HG03460 (cell line): ENCODE measurements at regions not wholly inside any gene's neighbourhood (a gene's known extent, or its start where the extent isn't known, plus 50 kb on each side); places are given as distances from the start of the nearest gene placed in this dataset.
"Not testable (repeated sequence)": the region's sequence is repeated elsewhere in the genome, so short reads cannot be mapped to it uniquely, and the experiment has no call there.

Experiments
- ATAC-seq: cut with Tn5 transposase; IDR thresholded peaks from one replicate; pipeline ENCODE4 v1.9.1; 2021; ENCODE audit not compliant: unreplicated experiment

DNA sequence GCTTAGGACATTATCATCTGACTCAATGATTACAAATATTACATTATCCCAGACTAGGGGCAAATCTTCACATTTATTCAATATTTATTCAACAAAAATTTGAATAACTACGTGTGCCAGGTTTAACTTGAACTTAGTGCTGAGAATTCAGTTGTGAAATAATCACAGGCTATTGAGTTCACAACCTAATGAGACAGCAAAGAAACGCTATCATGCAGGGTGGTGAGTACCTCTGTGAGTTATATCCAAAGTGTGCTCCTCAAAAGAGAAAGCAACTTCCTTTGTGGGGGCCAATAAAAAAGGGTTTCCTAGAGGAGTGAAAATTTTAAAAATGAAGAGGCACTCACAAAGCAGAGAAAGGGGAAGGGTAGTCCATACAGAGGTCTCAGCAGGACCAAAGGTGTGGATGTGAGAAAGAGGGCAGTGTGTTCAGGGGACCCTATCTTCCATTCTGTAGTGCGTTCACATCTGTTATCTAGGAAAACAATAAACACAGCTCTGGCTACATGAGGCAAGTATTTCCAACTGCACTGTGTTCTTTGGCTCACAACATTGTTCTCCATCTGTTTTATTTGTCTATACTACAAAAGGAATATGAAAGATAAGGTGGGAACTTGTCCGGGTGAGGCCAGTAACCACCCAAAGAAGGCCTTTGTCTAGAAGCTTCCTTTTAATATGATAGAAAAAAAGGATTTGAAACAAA, 155.4 kb upstream of the MARCKS start:
- no peak for ATAC-seq

DNA sequence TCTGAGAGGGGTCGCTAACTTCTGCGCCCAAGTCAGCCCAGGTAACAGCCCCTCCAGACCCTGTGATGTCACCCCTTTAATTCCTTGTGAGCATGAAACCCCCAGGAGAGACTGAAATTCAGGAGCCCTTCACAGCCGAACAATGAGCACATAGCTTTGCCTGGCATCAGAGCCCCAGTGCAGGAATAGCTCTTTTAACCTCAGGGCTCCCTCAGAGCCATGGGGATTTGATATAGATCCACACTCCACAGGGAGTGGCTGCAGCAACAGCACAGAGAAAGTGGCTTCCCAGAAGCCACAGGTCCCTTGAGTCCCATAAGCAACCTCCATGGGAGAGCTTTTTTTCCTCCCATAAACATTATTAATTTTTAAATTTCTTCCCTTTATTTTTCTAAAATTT, 150.0 kb upstream of the MARCKS start:
- ATAC-seq: no peak

GRCh38 chr6:113709936-113710509, 147.1 kb upstream of the MARCKS start:
- ATAC-seq: no peak

DNA sequence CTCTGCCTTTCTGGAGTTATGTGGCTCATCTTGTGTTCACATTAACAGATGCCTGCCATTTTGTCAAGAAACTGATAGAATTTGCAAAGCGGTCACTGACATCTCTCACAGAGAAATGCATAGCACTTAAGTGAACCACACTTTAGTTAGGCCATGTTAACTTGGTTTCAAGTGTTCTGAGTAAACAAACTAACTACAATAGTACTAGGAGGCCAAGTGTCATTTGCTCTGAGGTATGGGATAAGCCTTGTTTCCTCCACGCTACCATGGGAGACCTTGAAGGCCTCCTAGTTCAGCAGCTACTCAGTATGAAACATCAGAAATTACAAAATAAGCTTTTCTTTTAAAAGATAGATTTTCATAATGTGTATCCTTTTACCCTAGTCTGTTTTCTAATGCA, 143.5 kb upstream of the MARCKS start:
- ATAC-seq: no peak

- no peak for ATAC-seq
These were observed 138.6 kb upstream of the MARCKS start for GRCh38 chr6:113718588-113718987.

GRCh38 chr6:113719064-113719463, 138.1 kb upstream of the MARCKS start:
- no peak for ATAC-seq

- ATAC-seq: no peak
These were observed 137.6 kb upstream of the MARCKS start for GRCh38 chr6:113719545-113719944.

DNA sequence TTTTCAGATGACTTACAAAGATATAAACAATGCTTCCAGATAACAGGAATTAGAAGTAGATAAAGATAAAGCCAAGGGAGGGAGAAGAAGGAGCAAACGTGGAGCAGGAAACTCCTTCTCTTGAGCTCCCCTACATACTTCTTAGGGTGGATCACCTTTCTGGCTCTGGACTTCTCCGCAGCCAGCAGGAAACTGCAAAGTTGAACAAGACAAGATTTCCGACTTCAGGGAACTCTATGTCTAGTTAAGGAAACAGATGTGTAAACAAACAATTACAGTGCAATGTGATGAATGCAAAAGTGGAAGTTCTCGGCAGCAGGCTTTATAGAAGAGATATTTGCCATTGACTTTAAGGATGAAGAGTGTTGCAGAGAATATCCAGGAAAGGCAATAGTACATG, 134.0 kb upstream of the MARCKS start:
- ATAC-seq: no peak

DNA sequence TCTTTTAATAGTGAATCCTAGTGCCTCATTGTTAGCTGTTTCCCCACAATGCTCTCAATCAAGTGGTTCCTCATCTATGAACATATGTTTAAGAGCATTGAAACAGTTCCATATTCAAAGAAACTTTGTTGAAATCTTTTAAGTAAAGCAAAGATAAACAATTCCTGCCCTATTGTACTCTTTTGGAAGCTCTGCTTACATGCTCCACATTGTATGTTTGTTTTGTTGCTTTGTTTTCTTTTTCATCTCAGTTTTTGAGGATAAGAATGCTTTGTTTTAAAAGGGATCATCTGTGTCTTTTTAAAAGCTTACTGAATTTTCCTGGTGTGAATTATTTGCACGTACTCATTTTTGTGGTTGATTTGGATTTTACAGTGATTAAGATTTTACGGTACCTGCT, 132.2 kb upstream of the MARCKS start:
- ATAC-seq: not testable (repeated sequence)

DNA sequence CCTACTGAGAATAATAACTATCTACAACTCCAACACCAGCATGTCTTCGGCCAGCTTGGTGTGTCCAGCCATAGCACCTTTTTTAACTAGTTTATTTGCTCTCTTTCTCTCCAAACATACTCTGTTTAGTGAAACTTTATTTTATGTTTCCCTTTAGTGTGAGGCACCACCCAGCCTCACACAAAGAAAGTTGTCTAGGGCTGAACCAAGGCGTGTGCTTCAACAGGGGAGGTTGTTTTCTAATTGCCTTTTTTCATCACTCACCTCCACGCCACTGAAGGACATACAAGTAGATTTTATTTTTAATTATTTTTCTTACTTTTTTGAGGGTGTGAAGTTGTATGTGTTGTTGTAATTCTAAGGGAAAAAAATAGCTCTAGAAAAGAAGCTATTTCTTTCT, 125.6 kb upstream of the MARCKS start:
- no peak for ATAC-seq

DNA sequence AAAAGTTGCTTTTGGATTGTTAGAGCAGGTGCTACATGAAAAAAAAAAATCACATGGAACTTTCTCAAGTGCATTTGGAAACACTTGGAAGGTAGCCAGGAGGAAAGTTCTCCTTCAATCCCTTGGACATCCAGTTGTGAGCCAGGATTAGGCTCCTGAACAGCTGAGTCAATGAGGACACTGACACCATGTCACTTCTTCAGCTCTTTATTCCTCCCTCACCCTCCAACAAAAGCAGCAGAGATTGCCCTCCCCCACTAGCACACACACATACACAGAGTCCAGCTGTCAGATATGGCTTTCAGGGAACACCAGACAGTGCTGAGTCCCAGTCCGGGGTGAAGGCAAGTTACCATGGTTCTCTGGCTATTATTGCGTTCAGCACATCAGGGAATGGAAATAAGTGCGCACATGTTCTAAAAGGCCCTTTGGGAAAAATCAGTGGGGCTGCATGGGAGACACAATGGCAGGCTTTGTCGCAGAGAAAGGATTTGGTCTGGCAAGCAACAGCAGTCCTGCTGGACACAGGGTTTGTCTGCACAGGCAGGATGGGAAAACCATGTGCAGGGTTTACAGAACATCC, 124.7 kb upstream of the MARCKS start:
- ATAC-seq: no peak

DNA sequence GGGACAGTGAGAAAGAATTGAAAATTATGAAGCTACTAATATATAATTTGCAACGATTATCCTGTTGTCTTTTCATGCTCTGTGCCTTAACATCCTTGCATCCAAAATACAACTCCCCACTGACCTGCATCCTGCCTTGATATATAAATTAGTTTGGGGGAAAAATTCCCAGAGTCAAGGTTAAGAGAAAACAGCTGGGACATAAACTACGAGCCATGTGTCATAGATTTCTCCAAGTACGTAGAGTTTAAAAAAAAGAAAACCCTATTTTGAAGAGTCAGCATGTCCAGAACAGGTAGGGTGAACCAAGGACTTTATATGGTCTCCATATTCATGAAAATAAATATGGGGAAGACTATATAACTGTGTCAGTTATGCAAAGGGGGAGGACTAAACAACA, 123.8 kb upstream of the MARCKS start:
- ATAC-seq: no peak

DNA sequence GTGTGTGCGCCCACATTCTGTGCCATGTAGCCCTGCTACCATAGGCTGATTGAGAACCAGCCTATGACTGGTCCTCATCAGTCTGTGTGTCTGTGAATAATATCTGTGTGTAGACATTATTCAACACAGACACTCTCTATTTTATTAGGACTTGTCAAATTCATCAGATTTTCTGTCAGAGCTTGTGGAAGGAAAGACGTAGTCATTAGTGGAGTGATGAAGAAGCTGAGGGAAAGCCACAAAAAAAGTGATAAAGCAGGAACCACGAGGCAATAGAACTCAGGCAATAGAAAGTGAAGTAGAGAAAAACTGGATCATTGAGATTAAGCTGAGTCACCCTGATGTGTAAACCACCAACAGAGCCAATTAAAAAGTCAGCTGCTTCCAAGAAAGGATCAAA, 122.2 kb upstream of the MARCKS start:
- no peak for ATAC-seq

DNA sequence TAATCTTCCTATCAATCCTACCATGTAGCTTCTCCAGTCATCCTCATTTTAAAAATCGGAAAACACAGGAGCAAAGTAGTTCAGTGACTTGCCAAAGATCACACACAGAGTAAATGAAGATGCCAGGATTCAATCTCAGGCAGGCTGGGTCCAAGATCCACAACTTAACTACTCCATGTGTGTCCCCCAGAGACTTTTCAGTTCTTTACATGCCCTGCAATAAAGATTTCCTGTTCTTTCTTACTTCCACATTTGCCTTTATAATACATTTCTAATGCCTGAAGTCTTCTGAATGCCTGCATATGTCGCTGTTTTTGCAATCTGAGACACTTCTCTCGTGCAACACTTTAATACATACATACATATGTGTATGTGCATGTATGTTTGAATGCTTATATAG, 121.7 kb upstream of the MARCKS start:
- no peak for ATAC-seq

GRCh38 chr6:113736978-113737377, 120.2 kb upstream of the MARCKS start:
- ATAC-seq: no peak

GRCh38 chr6:113739041-113739655, 118.0 kb upstream of the MARCKS start:
- no peak for ATAC-seq

- ATAC-seq: no peak
These were observed 115.5 kb upstream of the MARCKS start for GRCh38 chr6:113741651-113742050.

- ATAC-seq: no peak
These were observed 114.8 kb upstream of the MARCKS start for GRCh38 chr6:113742342-113742741.

- ATAC-seq: no peak
These were observed 112.3 kb upstream of the MARCKS start for GRCh38 chr6:113744861-113745260.

DNA sequence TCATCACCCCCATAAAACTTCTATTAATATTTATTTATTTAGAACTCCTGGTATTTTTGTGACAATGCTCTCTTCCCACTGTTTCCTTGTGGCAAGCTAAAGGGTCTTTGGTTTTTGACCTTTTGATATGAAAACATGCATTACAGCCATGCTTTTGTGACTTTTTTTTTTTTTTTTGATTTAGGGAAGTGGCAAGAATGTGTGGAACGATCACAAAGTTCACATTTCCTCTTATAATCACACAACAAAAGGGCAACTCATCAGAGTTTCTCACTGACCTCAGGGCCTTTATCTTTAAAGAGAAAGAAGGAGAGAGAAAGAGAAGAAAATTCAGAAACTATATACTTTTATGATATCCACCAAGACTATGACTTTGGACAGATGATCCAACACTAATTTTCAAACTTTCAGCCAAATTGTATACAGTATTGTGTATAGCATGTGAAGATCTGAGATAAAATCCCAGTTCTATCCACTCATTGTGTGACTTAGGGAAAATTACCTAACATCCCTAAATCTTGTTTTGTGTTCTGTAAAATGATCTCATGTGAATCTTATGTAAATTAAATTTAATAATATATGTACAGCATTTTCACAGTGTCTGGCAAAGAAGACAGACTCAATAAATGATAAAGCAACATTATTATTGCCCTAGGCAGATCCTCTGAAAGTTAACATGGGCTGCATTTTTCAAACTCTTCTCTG, 106.8 kb upstream of the MARCKS start:
- ATAC-seq: no peak

DNA sequence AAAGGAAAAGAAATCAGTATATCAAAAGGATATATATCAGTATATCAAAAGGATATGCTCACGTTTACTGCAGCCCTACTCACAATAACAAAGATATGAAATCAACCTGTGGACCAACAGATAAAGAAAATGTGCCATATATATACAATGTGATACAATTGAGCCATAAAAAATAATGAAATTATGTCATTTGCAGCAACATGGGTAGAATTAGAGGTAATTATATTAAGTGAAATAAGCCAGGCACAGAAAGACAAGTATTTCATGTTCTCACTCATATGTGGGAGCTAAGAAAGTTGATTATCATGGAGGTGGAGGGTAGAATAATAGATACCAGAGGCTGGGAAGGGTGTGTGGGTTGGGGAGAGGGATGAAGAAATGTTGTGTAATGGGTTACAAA, 102.9 kb upstream of the MARCKS start:
- ATAC-seq: no peak
